K562 (cell line): ENCODE measurements at regions not wholly inside any gene's neighbourhood (a gene's known extent, or its start where the extent isn't known, plus 50 kb on each side); places are given as distances from the start of the nearest gene placed in this dataset.

Source experiments
- ATAC-seq: fragments of 200-7000 bp; cut with Tn5 transposase; 3 replicates; pipeline ENCODE4 v1.9.1; 2020; ENCODE audit warnings: moderate library complexity
- BruUV-seq: library from RNA; stranded (reverse); fragments of 400-500 nt; replicated peaks from 2 replicates; lab custom pipeline; 2021; lab: Mats Ljungman, UMichigan
- CTCF ChIA-PET: fragments of 300-600 bp; formaldehyde crosslinking; extraction: SDS; loops from one replicate; lab custom pipeline; 2021; ENCODE audit warnings: low intra/inter-chr PET ratio; lab: Yijun Ruan, JAX
- POLR2A ChIA-PET: fragments of 300-600, 350-650 bp; sonication (Branson Sonifier 250); formaldehyde crosslinking; extraction: SDS; loops from one replicate; lab custom pipeline; 2021; ENCODE audit warnings: antibody characterized with exemption, inconsistent platforms; lab: Yijun Ruan, JAX
- DNase-seq, 4 experiments: peaks; one replicate each; pipeline versions ENCODE4 v3.0.0 to v3.0.0-alpha.2; 2011 to 2018; ENCODE audit warnings: low spot score in 3 of 4, mixed read lengths in 3 of 4; ENCODE audit errors: extremely low read depth in 1 of 4
- FAIRE-seq: peaks from 2 replicates; lab custom pipeline; 2011; peaks lifted over from hg19 to GRCh38; lab: Jason Lieb, UNC
- H2AFZ ChIP-seq: 2 replicates; pipeline ENCODE4 v1.6.0; 2011; ENCODE audit warnings: low read depth, low read length, control low read depth, inconsistent platforms
- H3K27ac ChIP-seq: fragments of 200-600 bp; 3 replicates; pipeline ENCODE4 v1.8.0; 2011; ENCODE audit warnings: low read depth, mild to moderate bottlenecking, control low read depth, inconsistent platforms, low read length, moderate library complexity, mixed read lengths; ENCODE audit errors: extremely low read depth
- H3K27me3 ChIP-seq, 2 experiments: fragments of 300-600 bp in 1 of 2; 2 replicates in 1 of 2; 3 replicates in 1 of 2; pipeline versions ENCODE4 v1.6.0 to v1.8.0; 2011; ENCODE audit warnings: inconsistent platforms in 2 of 2, low read length in 2 of 2, mild to moderate bottlenecking in 1 of 2, mixed read lengths in 1 of 2, moderate library complexity in 1 of 2; ENCODE audit not compliant: control insufficient read depth in 2 of 2, insufficient read depth in 2 of 2
- H3K36me3 ChIP-seq: fragments of 300-600 bp; 3 replicates; pipeline ENCODE4 v1.8.0; 2011; ENCODE audit warnings: mild to moderate bottlenecking, low read length, inconsistent platforms; ENCODE audit not compliant: control insufficient read depth, insufficient read depth
- H3K4me1 ChIP-seq, 2 experiments: fragments of 200-600 bp in 1 of 2; replicated peaks in 1 of 2; 2 replicates in 1 of 2; 3 replicates in 1 of 2; pipeline versions ENCODE4 v1.5.1 to v1.8.0; 2011; ENCODE audit warnings: inconsistent platforms in 2 of 2, low read length in 2 of 2, mild to moderate bottlenecking in 1 of 2, mixed read lengths in 1 of 2, moderate library complexity in 1 of 2; ENCODE audit not compliant: control insufficient read depth in 2 of 2, insufficient read depth in 2 of 2
- H3K4me2 ChIP-seq: 2 replicates; pipeline ENCODE4 v1.6.1; 2011; ENCODE audit warnings: low read length, control low read depth, inconsistent platforms, mixed read lengths; ENCODE audit not compliant: insufficient read depth
- H3K4me3 ChIP-seq: fragments of 200-600 bp; sonication (generic), shearing (Covaris generic); 2 replicates; pipeline ENCODE4 v1.5.1; 2016; ENCODE audit warnings: control low read depth, inconsistent platforms
- H3K79me2 ChIP-seq: fragments of 200-600 bp; 3 replicates; pipeline ENCODE4 v1.8.0; 2011; ENCODE audit warnings: low read length, inconsistent platforms; ENCODE audit not compliant: control insufficient read depth, insufficient read depth
- H3K9ac ChIP-seq, 2 experiments: 2 replicates each; pipeline versions ENCODE4 v1.6.0 to v1.6.1; 2011; ENCODE audit warnings: low read depth in 2 of 2, low read length in 2 of 2, control low read depth in 1 of 2, inconsistent platforms in 1 of 2, mild to moderate bottlenecking in 1 of 2, mixed read lengths in 1 of 2; ENCODE audit not compliant: insufficient read depth in 1 of 2
- H3K9me1 ChIP-seq: one replicate; pipeline ENCODE4 v1.6.0; 2011; ENCODE audit warnings: inconsistent platforms, mild to moderate bottlenecking, low read length, moderate library complexity; ENCODE audit not compliant: control insufficient read depth, insufficient read depth
- H3K9me3 ChIP-seq: replicated peaks from 2 replicates; pipeline ENCODE4 v1.5.1; 2011; ENCODE audit warnings: low read depth, low read length, inconsistent platforms; ENCODE audit not compliant: control insufficient read depth, insufficient read depth
- H4K20me1 ChIP-seq: replicated peaks from 2 replicates; pipeline ENCODE4 v1.6.1; 2011; ENCODE audit warnings: low read length, inconsistent platforms, mixed read lengths; ENCODE audit not compliant: control insufficient read depth, insufficient read depth
- MAFG ChIP-seq: fragments of 450-650 bp; conservative IDR thresholded peaks from 2 replicates; pipeline ENCODE4 v1.6.1; 2016; ENCODE audit warnings: missing genetic modification characterization, missing compliant biosample characterization
- SLC30A9 ChIP-seq: fragments of 250-450 bp; sonication (Bioruptor Pico); IDR thresholded peaks from 2 replicates; pipeline ENCODE4 v1.8.0; 2022; ENCODE audit warnings: mild to moderate bottlenecking, moderate library complexity
- U2AF1 ChIP-seq: fragments of 200-400 bp; formaldehyde crosslinking; optimal IDR thresholded peaks from 2 replicates; pipeline ENCODE3; 2017; ENCODE audit warnings: mild to moderate bottlenecking, low read depth, low read length, moderate library complexity
- ZNF695 ChIP-seq: fragments of 450-650 bp; formaldehyde crosslinking; IDR thresholded peaks from 2 replicates; pipeline ENCODE4 v1.4.0; 2020; ENCODE audit warnings: mild to moderate bottlenecking, moderate library complexity
- WGBS: fragments of 100-300 bp; shearing (Covaris generic); methylation state at CpG from one replicate; pipeline ENCODE4 v1.1.6; 2016; ENCODE audit warnings: low coverage, mixed read lengths; ENCODE audit not compliant: insufficient coverage; ENCODE audit errors: missing lambda C conversion rate; 5-methylcytosine and 5-hydroxymethylcytosine counted together
- in situ Hi-C: fragments of 300-500 bp; cut with MboI; formaldehyde crosslinking; loops from 4 replicates; pipeline ENCODE4 v1.15.0; 2018; ENCODE audit warnings: inconsistent platforms, mixed read lengths
- intact Hi-C: fragments of 100-400 bp; cut with micrococcal nuclease; formaldehyde crosslinking; loops from 2 replicates; pipeline ENCODE4 v1.14.2; 2022

GRCh38 chr14:106062502-106063272, 536.3 kb downstream of the TMEM121 start (continued):
- TF ChIP-seq MAFG (tag): no peak

DNA sequence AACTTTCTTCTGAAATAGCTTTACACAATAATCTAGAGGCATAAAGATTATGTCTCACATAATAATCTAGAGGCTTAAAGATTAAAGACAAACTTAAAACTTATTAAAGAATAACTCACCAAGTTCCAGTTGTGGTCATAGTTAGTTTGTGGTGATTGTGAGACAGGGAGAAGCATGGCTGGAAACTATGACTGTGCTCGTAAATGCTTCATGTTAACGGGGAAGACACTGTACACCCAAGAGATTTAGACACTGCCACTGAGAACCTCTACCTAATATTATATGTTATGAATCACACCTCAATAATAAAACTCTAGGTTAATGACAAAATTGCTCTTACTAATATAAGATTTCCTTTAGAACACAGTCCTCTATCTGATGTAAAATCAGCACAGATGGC, 541.6 kb downstream of the TMEM121 start:
- ChIA-PET POLR2A (no interaction called here), CTCF (no interaction called here)
- Histone ChIP-seq H4K20me1 (no peaks in the 10 kb centered on the region), H3K4me3 (no peak overlapping the region), H3K4me2 (no peak overlapping the region), H3K36me3 (no peaks in the 10 kb centered on the region)
- intact Hi-C loops (no loop called here), in situ Hi-C loops (no loop called here)
- ATAC-seq (no peak), FAIRE-seq (no peak)
- TF ChIP-seq SLC30A9 (CRISPR knock-in tag): no peak
- no peak for TF ChIP-seq ZNF695 (CRISPR knock-in tag)
- TF ChIP-seq U2AF1: no peak
- TF ChIP-seq, all 486 proteins: peak for 0
- Histone ChIP-seq H3K27me3 (no peaks in the 10 kb centered on the region), H2AFZ (no peak overlapping the region), H3K9ac (no peak overlapping the region), H3K4me1 (no peaks in the 10 kb centered on the region), H3K9me3 (no peaks in the 10 kb centered on the region), H3K9me1 (no peaks in the 10 kb centered on the region), H3K27ac (no peak overlapping the region), H3K79me2 (no peaks in the 10 kb centered on the region)
- no TSS peak for BruUV-seq
- no peak for DNase-seq
- 0% methylated on average over 2 of the region's 2 CpGs for WGBS
